IMR-90 (cell line): ENCODE measurements at regions not wholly inside any gene's neighbourhood (a gene's known extent, or its start where the extent isn't known, plus 50 kb on each side); places are given as distances from the start of the nearest gene placed in this dataset.

Source experiments
- ATAC-seq: fragments of 200-7000 bp; cut with Tn5 transposase; 2 replicates; pipeline ENCODE4 v1.9.1; 2020; ENCODE audit warnings: low read depth, mild to moderate bottlenecking, moderate library complexity
- BruUV-seq: library from RNA; stranded (reverse); fragments of 400-500 nt; replicated peaks from 2 replicates; lab custom pipeline; 2021; lab: Mats Ljungman, UMichigan
- CTCF ChIA-PET: fragments of 300-600 bp; formaldehyde crosslinking; extraction: SDS; loops from one replicate; lab custom pipeline; 2021; ENCODE audit warnings: antibody characterized with exemption; lab: Yijun Ruan, JAX
- POLR2A ChIA-PET: fragments of 300-600 bp; sonication (Branson Sonifier 250); formaldehyde crosslinking; loops from one replicate; lab custom pipeline; 2022; ENCODE audit warnings: antibody characterized with exemption; ENCODE audit not compliant: unreplicated experiment; lab: Charles Lee
- DNase-seq: peaks from one replicate; pipeline ENCODE4 v3.0.0; 2013
- H2AFZ ChIP-seq: replicated peaks from 2 replicates; pipeline ENCODE3; 2013; ENCODE audit warnings: low read length, mild to moderate bottlenecking; ENCODE audit not compliant: poor library complexity
- H2AK5ac ChIP-seq: 2 replicates; pipeline ENCODE4 v1.6.1; 2013; ENCODE audit warnings: low read depth, low read length, inconsistent platforms
- H2AK9ac ChIP-seq: replicated peaks from 2 replicates; pipeline ENCODE3; 2013; ENCODE audit warnings: mild to moderate bottlenecking, low read depth, low read length, moderate library complexity; ENCODE audit not compliant: poor library complexity
- H2BK120ac ChIP-seq: 2 replicates; pipeline ENCODE4 v1.6.1; 2013; ENCODE audit warnings: low read depth, low read length, inconsistent platforms
- H2BK15ac ChIP-seq: 3 replicates; pipeline ENCODE4 v1.6.1; 2013; ENCODE audit warnings: low read depth, low read length, inconsistent platforms
- H2BK20ac ChIP-seq: 2 replicates; pipeline ENCODE4 v1.6.1; 2013; ENCODE audit warnings: low read depth, mild to moderate bottlenecking, inconsistent platforms, low read length, moderate library complexity
- H2BK5ac ChIP-seq: 2 replicates; pipeline ENCODE4 v1.6.1; 2013; ENCODE audit warnings: mild to moderate bottlenecking, low read depth, low read length, inconsistent platforms; ENCODE audit not compliant: poor library complexity, severe bottlenecking
- H3K14ac ChIP-seq: replicated peaks from 2 replicates; pipeline ENCODE4 v1.6.1; 2013; ENCODE audit warnings: low read depth, low read length, inconsistent platforms
- H3K18ac ChIP-seq: 2 replicates; pipeline ENCODE4 v1.6.1; 2013; ENCODE audit warnings: low read depth, low read length, control low read depth
- H3K23ac ChIP-seq: 2 replicates; pipeline ENCODE4 v1.6.1; 2013; ENCODE audit warnings: low read depth, low read length, inconsistent platforms
- H3K27ac ChIP-seq: 2 replicates; pipeline ENCODE4 v1.5.1; 2013; ENCODE audit warnings: mild to moderate bottlenecking, control low read depth, low read length; ENCODE audit not compliant: insufficient read depth
- H3K27me3 ChIP-seq: 2 replicates; pipeline ENCODE4 v1.6.1; 2013; ENCODE audit warnings: low read length; ENCODE audit not compliant: control insufficient read depth, insufficient read depth
- H3K36me3 ChIP-seq: 2 replicates; pipeline ENCODE4 v1.6.1; 2013; ENCODE audit warnings: low read length, mixed read lengths; ENCODE audit not compliant: control insufficient read depth, insufficient read depth
- H3K4ac ChIP-seq: 2 replicates; pipeline ENCODE4 v1.6.1; 2013; ENCODE audit warnings: low read depth, low read length, inconsistent platforms
- H3K4me1 ChIP-seq: 2 replicates; pipeline ENCODE4 v1.6.1; 2013; ENCODE audit warnings: low read length, mixed read lengths; ENCODE audit not compliant: control insufficient read depth, insufficient read depth
- H3K4me2 ChIP-seq: 2 replicates; pipeline ENCODE4 v1.6.1; 2013; ENCODE audit warnings: low read depth, mild to moderate bottlenecking, control low read depth, low read length, moderate library complexity
- H3K4me3 ChIP-seq: 2 replicates; pipeline ENCODE4 v1.5.1; 2013; ENCODE audit warnings: low read depth, mild to moderate bottlenecking, control low read depth, low read length, moderate library complexity; ENCODE audit not compliant: insufficient read depth
- H3K56ac ChIP-seq: 2 replicates; pipeline ENCODE4 v1.6.1; 2013; ENCODE audit warnings: low read length, inconsistent platforms; ENCODE audit not compliant: insufficient read depth; ENCODE audit errors: extremely low read depth
- H3K79me1 ChIP-seq, 2 experiments: 2 replicates each; pipeline ENCODE4 v1.6.1; 2013; ENCODE audit warnings: low read length in 2 of 2, inconsistent platforms in 1 of 2, low read depth in 1 of 2
- H3K9ac ChIP-seq: 2 replicates; pipeline ENCODE4 v1.6.1; 2013; ENCODE audit warnings: low read depth, low read length, control low read depth
- H3K9me1 ChIP-seq: 2 replicates; pipeline ENCODE4 v1.6.1; 2013; ENCODE audit warnings: low read length, inconsistent platforms; ENCODE audit not compliant: insufficient read depth
- H3K9me3 ChIP-seq: 2 replicates; pipeline ENCODE4 v1.6.1; 2013; ENCODE audit warnings: low read length; ENCODE audit not compliant: control insufficient read depth, insufficient read depth
- H4K20me1 ChIP-seq: 2 replicates; pipeline ENCODE4 v1.6.1; 2013; ENCODE audit warnings: low read length, inconsistent platforms; ENCODE audit not compliant: insufficient read depth
- H4K5ac ChIP-seq: 2 replicates; pipeline ENCODE4 v1.6.1; 2013; ENCODE audit warnings: mild to moderate bottlenecking, low read depth, low read length, control low read depth
- H4K8ac ChIP-seq, 2 experiments: 2 replicates each; pipeline ENCODE4 v1.6.1; 2013; ENCODE audit warnings: low read depth in 2 of 2, low read length in 2 of 2, control low read depth in 1 of 2, inconsistent platforms in 1 of 2
- H4K91ac ChIP-seq: 2 replicates; pipeline ENCODE4 v1.6.1; 2013; ENCODE audit warnings: low read depth, low read length, inconsistent platforms; ENCODE audit not compliant: insufficient read depth
- CEBPB ChIP-seq: IDR thresholded peaks from 2 replicates; pipeline ENCODE4 v1.6.1; 2012; ENCODE audit warnings: low read depth, low read length, improper control_type of control experiment
- FOS ChIP-seq: fragments of 150-350 bp; IDR thresholded peaks from 2 replicates; pipeline ENCODE4 v1.6.1; 2016; ENCODE audit warnings: low read depth, low read length
- NFE2L2 ChIP-seq: fragments of 150-350 bp; IDR thresholded peaks from 2 replicates; pipeline ENCODE4 v1.6.1; 2016; ENCODE audit warnings: low read depth, mild to moderate bottlenecking, low read length
- POLR2A ChIP-seq: IDR thresholded peaks from 2 replicates; pipeline ENCODE4 v1.6.1; 2012; ENCODE audit warnings: mild to moderate bottlenecking, low read depth, low read length
- USF2 ChIP-seq: fragments of 150-350 bp; IDR thresholded peaks from 2 replicates; pipeline ENCODE4 v1.6.1; 2017; ENCODE audit warnings: mild to moderate bottlenecking, antibody characterized with exemption, low read length, low read depth
- WGBS, 2 experiments: methylation state at CpG; one replicate each; pipeline versions ENCODE4 v1.1.5 to v1.1.7; 2013; ENCODE audit warnings: missing lambda C conversion rate in 2 of 2; ENCODE audit not compliant: insufficient read length in 1 of 2; ENCODE audit errors: extremely low coverage in 2 of 2; 5-methylcytosine and 5-hydroxymethylcytosine counted together
- dilution Hi-C: fragments of 300-500 bp; cut with HindIII; formaldehyde crosslinking; loops from one replicate; pipeline ENCODE4 v1.14.3; 2018; ENCODE audit warnings: low sequenced_read_pairs; ENCODE audit not compliant: unreplicated experiment
- in situ Hi-C: fragments of 300-500 bp; cut with MboI; formaldehyde crosslinking; loops from 3 replicates; pipeline ENCODE4 v1.14.3; 2019; ENCODE audit warnings: low sequenced_read_pairs, inconsistent platforms, mixed read lengths
- intact Hi-C: fragments of 100-400 bp; cut with micrococcal nuclease; formaldehyde crosslinking; loops from 2 replicates; pipeline ENCODE4 v1.10.0; 2022

GRCh38 chr4:153151535-153152455 is 52.4 kb upstream of the TRIM2 start:
- H3K4me3 ChIP-seq: no peak overlapping the region
- H3K56ac ChIP-seq: no peak overlapping the region
- H3K9me1 ChIP-seq: 0 out of 2 replicates have a peak, but pooled peaks cover under 1% of the 10 kb centered on the region
- DNase-seq: peak; percentile 28
- ChIA-PET CTCF (interaction anchor here (1.3 kb wide), 1 partner anchor 9 kb away, joined by 5 read pairs; no protein-coding TSS in a partner anchor), POLR2A (no interaction called here)
- no peak overlapping the region for H3K4ac ChIP-seq
- H2BK120ac ChIP-seq: no peak overlapping the region
- no peaks in the 10 kb centered on the region for H3K36me3 ChIP-seq
- H2AK5ac ChIP-seq: no peak overlapping the region; the same call in 1 of the 2 replicates
- ATAC-seq: no peak
- no peak overlapping the region for H3K9ac ChIP-seq
- H3K14ac ChIP-seq: no peak overlapping the region
- WGBS, 2 experiments: 63% methylated on average over 9 of the region's 31 CpGs; no CpG with 5 or more reads in 1 of the 2 experiments
- H4K8ac ChIP-seq: no peak overlapping the region
- H2AFZ ChIP-seq: peak overlapping the region; percentile 54
- no peak overlapping the region for H2BK5ac ChIP-seq
- BruUV-seq: no TSS peak
- no peak overlapping the region for H4K5ac ChIP-seq
- no peak overlapping the region for H2AK9ac ChIP-seq
- H2BK20ac ChIP-seq: no peak overlapping the region
- H3K27ac ChIP-seq: no peak overlapping the region
- no peaks in the 10 kb centered on the region for H3K27me3 ChIP-seq
- H3K79me1 ChIP-seq: no peaks in the 10 kb centered on the region
- H3K23ac ChIP-seq: no peak overlapping the region
- peak; percentile 85 for TF ChIP-seq CEBPB
- TF ChIP-seq NFE2L2: no peak
- TF ChIP-seq USF2: no peak
- TF ChIP-seq FOS: no peak
- no peak for TF ChIP-seq POLR2A
- in situ Hi-C loops: no loop called here
- H3K18ac ChIP-seq: no peak overlapping the region
- no peak overlapping the region for H2BK15ac ChIP-seq
- no peaks in the 10 kb centered on the region for H3K9me3 ChIP-seq
- dilution Hi-C loops: no loop called here
- intact Hi-C loops: loop anchor here (2.0 kb wide), 1 partner anchor 71 kb away; no protein-coding TSS in a partner anchor
- peaks cover 5% of the 10 kb centered on the region for H3K4me1 ChIP-seq
- no peaks in the 10 kb centered on the region for H4K20me1 ChIP-seq
- H3K4me2 ChIP-seq: no peak overlapping the region
- H4K91ac ChIP-seq: no peak overlapping the region
